COLO668 (cell line): ENCODE measurements at regions not wholly inside any gene's neighbourhood (a gene's known extent, or its start where the extent isn't known, plus 50 kb on each side); places are given as distances from the start of the nearest gene placed in this dataset.

Experiments
- DNase-seq: peaks from one replicate; lab custom pipeline; 2025; ENCODE audit not compliant: unreplicated experiment; lab: John Stamatoyannopoulos, UW

GRCh38 chr18:1914489-1914888 is 656.8 kb downstream of the METTL4 start:
- peak; percentile 26 for DNase-seq

DNA sequence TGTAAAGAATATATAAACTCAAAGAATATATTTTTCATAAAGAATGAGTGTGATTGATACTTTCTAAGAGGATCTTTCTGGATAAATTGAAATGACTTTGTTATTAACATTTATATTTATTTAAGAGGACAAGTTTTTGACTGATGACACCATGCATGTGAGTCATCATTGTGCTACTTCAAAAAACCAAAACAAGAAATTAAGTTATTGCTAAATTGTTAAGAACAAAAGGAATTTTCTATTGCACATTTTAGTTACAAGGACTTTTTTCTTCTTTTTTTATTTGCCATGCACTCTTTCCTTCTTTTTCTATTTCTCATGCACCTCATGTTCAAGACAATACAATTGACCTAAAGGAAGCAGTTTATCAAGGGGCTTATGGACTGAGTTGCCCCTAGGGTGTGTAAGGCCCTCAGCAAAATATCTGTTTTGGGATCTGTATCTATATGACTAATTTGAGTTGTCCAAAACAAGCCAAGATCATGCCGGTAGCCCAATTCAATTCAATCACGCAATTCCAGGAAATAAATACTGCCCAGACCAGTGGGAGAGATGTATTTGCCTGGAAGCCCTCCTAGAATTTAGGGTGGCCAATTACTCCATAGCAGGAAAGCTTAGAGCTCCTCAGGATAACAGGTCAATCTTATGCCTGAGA is 654.3 kb downstream of the METTL4 start:
- DNase-seq: no peak

GRCh38 chr18:1917569-1917968 is 653.7 kb downstream of the METTL4 start:
- DNase-seq: no peak

GRCh38 chr18:1922066-1922465 is 649.2 kb downstream of the METTL4 start:
- DNase-seq: no peak

- no peak for DNase-seq
Observed at GRCh38 chr18:1928711-1929110, 642.6 kb downstream of the METTL4 start.

- DNase-seq: no peak
Observed at GRCh38 chr18:1929720-1930119, 641.6 kb downstream of the METTL4 start.

DNA sequence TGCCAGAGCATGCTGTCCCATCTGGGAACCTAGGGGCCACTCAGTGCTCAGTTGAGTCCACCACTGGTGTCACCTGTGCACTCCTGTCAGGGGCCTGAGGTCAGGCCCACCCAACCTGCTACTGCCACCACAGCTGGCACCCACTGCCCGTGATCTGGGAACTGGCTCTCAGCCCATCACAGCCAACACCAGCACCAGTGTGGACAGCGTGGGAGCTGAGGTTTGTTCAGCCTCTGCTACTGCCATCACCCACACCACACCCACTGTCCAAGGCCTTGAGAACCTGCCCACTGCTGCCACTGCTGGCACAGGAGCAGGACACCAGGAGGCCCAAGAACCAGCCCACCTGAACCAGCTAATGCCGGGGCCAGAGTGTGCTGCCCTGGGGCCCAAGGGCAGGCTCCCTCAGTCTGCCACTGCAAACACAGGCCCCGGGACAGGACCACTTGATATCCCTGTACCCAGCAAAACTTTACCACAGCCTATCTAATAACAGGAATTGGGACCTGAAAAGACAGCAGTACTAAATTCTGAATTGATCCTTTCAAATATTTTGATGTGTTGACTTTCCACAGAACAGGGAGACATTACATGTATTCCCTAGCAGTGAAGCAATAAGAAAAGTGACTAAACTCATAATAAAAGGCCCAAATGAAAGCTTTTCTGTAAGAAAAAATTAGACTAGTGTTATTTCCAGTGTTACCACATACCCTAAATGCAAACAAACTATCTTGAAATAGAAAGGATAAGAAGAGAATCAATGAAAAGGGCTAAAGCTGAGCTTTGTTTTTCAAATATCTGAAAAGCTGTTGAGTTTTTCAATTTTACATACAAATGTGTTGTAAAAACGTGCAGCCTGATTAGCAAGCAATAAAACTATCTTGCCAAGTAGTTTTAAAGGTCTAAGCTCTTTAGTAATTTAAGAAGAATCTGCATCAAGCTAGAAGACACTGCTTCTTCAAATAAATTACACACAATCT is 640.7 kb downstream of the METTL4 start:
- no peak for DNase-seq

GRCh38 chr18:1952486-1952885 is 618.8 kb downstream of the METTL4 start:
- DNase-seq: no peak

- DNase-seq: no peak
Observed at GRCh38 chr18:1954583-1955312, 616.6 kb downstream of the METTL4 start.

DNA sequence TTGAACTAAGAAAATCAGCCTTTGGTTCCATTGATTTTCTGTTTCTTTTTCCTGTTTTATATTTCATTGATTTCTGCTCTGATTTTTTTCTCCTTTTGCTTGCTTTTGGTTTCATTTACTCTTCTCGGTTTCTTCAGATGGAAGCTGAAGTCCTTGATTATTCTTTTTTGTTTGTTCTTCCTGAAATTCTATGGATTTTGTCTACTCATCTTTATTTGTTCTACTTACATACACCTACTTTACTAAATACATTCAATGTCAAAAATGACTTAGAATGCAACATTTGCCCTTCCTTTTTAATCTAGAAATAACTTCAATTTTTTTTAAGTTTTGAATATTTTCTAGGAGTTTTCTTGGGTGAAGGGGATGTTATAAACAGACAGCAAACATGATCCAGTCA is 612.5 kb downstream of the METTL4 start:
- DNase-seq: no peak

- no peak for DNase-seq
Observed at GRCh38 chr18:1965016-1965415, 606.3 kb downstream of the METTL4 start.

DNA sequence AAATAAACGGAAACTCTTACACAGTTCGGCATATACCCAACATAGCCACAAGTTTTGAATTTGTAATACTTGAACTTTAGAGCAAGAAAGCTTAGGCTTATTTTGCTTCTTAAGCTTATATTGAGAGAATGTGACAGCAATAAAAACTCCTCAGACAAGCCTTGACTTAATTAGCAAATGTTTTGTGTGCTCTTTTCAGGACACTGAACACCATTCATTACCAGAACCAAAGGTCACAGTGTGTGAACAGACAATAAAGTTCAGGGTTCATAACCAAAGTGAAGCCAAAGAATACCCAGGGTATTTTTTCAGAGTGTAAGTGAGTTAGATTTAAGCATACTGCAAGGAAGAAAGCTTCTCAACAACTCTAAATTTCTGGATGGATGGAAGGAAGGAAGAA is 605.8 kb downstream of the METTL4 start:
- DNase-seq: no peak

DNA sequence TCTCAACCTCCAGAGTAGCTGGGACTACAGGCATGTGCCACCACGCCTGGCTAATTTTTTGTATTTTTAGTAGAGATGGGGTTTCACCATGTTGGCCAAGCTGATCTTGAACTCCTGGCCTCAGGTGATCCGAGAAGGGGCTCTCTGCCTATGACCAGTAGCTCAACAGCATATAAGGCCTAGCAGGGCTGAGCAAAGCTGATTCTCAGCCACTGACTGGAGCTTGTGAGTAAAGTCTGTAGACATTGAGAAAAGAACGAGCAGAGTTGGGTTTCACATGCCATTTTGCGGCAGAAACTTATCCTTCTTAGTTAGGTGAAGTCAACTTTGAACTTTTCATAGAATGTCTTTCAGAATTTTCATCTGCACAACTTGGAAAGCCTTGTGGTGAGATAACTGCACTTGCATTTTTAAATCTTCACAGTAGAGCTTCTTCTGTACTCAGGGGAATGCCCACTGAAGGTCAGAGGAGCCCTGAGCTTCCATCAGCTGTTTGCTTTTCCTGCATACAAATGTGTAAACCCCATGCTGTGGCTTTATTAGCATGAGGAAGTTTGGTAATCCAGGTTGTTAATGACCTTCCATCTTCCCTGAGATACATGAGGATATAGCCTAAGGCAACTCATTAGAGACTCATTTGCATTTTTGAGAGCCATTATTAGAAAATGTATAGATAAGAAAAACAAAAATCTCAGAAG is 602.4 kb downstream of the METTL4 start:
- no peak for DNase-seq

DNA sequence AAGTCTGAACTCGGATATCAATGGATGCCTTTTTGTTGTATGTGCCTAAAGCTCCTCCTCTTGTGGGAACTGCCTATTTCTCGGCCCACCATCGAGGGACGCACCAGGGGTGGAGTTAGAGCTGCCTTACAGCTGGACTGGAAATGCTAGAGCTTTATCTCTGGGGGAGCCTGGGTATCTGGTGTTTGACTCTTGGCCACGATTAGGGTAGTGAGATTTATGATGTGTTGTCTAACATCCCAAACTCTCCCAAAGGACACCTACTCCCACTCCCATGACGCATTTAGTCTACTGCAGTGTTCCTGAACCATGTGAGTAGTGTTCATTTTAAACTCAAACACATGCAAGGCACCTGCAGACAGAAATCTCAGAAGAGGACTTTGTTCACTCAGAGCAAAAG is 594.8 kb downstream of the METTL4 start:
- DNase-seq: no peak

- DNase-seq: no peak
Observed at GRCh38 chr18:1982056-1982455, 589.2 kb downstream of the METTL4 start.

DNA sequence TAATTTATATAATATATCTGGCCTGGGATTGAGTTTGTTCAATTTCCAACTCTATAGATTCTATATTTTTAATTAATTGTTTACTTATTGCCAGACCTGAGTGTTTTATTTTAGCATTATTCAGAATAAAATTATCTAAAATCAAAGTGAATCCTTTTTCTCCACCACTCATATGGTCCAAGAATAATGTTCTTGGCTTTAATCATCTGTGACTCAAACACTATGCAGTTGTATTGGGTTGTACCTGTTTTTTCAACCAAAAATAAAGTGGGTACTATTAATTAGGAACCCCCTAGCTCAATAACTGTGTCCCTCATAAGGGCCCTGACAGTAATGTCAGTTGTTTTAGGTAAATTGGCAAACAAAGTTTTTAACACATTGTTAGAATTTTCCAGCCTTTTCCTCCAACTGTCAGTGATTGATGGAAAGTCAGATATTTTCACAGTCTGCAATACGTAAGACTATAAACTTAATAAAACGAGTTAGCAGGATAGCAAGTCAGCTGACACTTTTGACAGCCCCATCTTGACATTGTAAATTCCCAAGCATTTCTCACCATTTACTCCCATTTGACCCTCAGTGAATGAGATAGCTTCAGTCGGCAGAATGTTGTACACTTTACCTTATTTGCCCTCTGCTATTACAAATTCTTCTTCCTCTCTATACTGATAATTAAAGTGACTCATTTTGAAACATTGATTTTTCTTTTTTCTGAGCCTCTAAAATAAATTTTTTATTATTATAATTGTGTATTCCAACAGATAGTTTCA is 587.4 kb downstream of the METTL4 start:
- DNase-seq: no peak

- no peak for DNase-seq
Observed at GRCh38 chr18:1993866-1994265, 577.4 kb downstream of the METTL4 start.

GRCh38 chr18:1994471-1994870 is 576.8 kb downstream of the METTL4 start:
- no peak for DNase-seq

DNA sequence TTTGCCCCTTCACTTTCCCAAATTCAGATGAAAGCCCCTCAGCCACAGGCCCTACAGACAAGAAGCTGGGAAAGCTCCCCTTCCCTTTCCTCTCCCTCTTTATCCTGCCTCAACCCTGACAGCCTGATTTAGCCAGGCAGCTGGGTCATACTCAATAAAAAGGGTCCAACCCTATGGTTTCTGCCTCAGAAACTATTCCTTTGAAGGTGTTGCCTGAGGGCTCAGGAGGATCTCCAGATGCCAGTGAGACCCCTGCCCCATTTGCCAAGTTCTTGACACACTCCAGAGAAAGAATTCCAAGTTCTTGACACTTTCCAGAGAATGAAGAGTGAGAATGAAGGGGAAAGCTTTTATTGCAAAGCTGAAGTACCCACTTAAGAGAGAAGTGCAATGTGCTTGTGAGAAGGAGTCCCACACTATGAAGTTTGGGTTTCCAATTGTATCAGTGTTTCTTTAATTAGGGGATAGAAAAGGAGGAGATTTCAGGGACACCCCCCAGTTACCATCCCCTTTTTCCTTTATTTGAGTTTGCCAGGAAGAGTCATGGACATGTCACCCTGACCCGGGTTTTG is 576.2 kb downstream of the METTL4 start:
- DNase-seq: no peak

DNA sequence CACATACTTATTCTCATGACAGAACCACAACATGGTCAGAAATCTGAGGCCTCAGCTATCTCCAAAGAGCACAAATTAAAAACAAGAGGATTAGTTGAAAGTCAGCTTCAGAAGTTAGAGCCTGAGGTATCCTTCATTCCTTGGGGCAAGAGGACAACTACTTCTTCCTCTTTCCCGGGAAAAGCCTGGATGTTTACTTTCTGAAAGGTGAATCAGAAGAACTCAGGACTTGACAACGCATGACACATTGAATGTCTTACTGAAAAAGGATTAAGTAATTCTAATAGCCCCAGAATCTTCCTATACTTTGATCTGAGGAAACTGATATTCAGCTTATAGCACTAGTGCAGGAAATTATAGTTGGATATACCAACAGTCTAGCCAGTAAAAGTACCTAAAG is 573.2 kb downstream of the METTL4 start:
- DNase-seq: no peak
